NT2/D1 (cell line): ENCODE measurements at regions not wholly inside any gene's neighbourhood (a gene's known extent, or its start where the extent isn't known, plus 50 kb on each side); places are given as distances from the start of the nearest gene placed in this dataset.

ENCODE experiments used
- SUZ12 ChIP-seq: IDR thresholded peaks from 2 replicates; pipeline ENCODE4 v1.6.1; 2011; ENCODE audit not compliant: insufficient read length, insufficient read depth; ENCODE audit errors: extremely low read depth
- YY1 ChIP-seq: IDR thresholded peaks from 2 replicates; pipeline ENCODE4 v1.6.1; 2011; ENCODE audit not compliant: insufficient read length, insufficient read depth
- ZNF274 ChIP-seq: IDR thresholded peaks from 2 replicates; pipeline ENCODE4 v1.6.1; 2011; ENCODE audit warnings: mild to moderate bottlenecking, low read depth, low read length

- TF ChIP-seq ZNF274 (no peak), SUZ12 (no peak), YY1 (no peak)
Observed at GRCh38 chr21:38942748-38943211, 137.1 kb downstream of the ETS2 start.
